HG03378 (cell line): ENCODE measurements at regions not wholly inside any gene's neighbourhood (a gene's known extent, or its start where the extent isn't known, plus 50 kb on each side); places are given as distances from the start of the nearest gene placed in this dataset.

Experiments
- ATAC-seq: cut with Tn5 transposase; IDR thresholded peaks from one replicate; pipeline ENCODE4 v1.9.1; 2021; ENCODE audit warnings: mild to moderate bottlenecking, moderate library complexity; ENCODE audit not compliant: unreplicated experiment

DNA sequence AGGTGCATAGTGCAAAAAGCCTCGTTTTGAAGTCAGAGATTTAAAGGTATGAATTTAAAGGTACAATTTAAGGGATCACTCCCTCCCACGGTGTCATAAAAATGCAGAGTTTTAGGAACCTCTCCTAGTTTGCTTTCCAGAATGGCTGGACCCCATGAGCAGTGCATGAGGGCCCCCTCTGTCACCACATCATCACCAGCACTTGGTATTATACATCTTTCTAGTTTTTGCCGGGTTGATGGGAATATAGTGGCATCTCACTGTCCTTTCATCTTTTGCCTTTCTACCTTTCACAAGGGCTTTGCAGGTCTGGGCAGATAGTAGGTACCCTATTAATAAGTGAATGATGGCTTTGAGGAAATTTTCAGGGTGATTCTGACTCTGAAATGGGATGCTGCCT, 103.6 kb upstream of the AGBL1 start:
- no peak for ATAC-seq

DNA sequence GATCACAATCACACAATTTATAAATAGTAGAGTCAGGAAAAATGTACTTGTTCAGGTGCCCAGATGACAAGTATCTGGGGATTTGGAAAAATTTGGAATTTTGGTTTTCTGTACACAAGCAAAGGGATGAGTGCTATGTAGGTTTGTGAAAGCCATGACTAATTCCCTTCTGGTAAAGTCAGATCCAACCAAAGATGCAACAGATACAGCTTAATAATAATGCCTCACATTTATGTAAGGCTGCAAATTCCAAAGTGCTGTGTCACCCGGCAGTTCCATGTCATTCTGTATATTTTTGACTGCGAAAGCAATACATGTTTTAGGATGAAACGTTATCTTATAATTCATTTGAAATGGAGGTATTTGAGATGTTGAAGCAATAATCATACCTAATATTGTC, 102.7 kb upstream of the AGBL1 start:
- no peak for ATAC-seq

DNA sequence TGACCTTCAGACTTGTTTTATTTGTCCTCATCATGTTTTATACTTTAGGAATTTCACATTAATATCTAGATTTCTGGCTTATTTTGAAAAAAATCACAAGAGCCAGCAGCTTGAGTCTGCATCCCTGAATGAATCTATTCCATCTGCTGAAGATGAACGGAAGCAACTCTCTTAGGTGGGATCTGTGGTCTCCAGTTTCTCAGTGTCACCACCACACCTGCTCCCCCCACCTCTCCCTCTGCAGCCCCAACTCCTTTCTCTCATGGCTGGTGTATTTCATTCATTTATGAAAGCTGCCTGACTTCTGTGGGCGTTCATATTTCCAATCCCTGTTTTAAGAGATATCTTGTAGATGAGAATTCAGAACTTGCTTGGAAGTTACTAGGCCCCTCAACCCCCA, 102.1 kb upstream of the AGBL1 start:
- no peak for ATAC-seq

DNA sequence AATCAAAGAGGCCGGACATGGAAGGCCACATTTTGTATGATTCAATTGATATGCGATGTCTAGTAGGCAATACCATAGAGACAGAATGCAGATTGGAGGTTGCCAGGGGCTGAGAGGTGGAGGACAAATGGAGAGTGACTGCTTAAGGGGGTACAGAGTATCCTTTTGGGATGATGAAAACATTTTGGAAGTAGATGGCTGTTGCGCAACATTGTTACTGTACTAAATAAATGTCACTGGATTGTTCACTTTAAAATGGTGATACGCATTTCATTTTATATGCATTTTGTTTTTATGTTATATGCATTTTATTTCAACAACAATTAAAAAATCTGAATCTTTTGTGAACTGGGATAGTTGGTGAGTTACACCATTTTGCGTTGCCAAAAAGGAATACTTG, 99.7 kb upstream of the AGBL1 start:
- no peak for ATAC-seq

DNA sequence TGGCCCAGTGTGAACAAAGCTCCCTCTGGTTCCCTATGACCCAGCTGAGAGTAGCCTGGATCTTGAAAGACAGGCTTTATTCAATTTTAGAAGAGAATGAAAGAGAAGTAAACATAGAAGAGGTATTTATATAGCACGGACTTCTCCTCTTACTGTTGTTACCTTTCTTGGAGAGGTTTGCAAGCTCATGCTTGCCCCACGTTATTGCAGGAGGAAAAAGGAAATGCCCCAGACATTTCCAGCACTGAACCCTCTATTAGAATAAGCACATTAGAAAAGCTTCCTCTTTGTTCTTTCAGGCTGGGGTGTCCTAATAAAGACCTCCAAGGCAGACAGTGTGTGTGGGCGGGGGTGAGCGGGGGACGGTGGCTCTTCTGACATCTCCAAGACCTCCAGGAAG, 98.7 kb upstream of the AGBL1 start:
- no peak for ATAC-seq

DNA sequence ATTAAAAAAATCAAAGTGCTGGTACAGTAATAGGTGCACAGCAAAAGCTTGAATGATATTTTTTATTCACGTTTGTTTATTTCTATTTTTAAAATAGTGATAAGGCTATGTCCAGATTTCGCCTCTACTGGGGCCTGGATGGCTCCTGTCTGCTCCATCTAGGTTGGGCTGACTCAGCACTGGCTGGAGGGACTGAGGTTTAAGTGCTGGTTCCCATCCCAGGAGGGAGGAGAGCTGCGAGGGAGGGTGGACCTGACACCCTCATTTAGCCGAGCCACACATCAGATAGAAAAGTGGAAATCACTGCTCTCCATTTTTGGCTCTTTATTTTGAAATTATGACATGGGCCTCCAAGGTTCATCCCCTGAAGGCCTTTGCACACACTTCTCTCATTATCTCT, 95.4 kb upstream of the AGBL1 start:
- no peak for ATAC-seq

DNA sequence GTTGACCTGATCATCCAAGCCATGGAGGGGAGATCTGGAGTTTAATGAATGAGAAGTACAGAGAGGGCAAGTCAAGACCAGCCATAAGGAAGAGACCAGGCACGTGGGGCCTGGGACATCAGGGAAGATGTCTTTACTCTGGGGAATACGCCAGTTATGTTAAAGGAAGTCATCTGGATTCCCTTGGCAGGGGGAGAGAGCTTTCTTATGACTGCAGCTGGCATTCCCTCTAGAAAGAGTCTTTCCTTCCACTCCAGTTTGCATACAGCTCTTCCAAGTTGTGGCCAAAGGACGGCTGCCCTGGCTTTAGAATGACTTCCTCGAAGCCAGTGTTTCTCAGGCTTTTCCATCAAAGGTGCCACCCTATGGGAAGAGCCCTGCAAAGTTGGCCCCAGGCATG, 93.6 kb upstream of the AGBL1 start:
- ATAC-seq: no peak

DNA sequence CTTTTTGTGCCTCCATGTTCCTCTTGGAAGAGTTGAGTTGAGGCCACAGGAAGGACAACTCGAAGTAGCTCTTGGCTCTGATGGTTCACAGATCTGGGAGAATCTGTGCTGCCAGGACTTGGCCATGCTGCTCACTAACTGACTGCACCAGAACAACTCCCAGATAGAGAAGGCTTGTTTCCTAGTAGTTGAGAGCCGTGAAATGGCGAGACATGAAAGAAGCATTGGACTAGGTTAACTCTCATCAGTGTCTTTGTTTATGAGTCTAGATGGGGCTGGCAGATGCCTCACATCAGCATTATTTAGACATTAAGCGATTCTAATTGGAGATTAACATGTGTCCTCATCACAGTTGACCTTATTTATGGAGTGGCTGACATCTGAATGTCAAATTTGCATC, 92.9 kb upstream of the AGBL1 start:
- ATAC-seq: no peak

DNA sequence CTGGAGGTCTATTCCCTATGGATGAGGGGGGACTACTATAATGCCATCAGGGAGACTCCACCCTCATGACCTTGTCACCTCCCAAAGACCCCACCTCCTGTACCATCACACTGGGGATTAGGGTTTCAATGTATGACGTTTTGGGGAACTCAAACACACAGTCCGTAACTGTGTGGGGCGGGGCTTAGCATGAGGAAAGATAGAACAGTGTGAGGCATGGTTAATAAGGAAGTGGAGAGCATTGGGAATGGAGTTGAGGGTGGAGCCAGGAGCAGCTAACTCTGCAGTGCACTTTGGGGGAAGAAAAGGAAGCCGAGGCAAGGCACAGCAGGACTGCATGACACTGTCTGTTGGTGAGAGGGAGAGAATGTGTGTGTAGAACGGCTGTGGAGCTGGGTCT, 90.9 kb upstream of the AGBL1 start:
- ATAC-seq: no peak

DNA sequence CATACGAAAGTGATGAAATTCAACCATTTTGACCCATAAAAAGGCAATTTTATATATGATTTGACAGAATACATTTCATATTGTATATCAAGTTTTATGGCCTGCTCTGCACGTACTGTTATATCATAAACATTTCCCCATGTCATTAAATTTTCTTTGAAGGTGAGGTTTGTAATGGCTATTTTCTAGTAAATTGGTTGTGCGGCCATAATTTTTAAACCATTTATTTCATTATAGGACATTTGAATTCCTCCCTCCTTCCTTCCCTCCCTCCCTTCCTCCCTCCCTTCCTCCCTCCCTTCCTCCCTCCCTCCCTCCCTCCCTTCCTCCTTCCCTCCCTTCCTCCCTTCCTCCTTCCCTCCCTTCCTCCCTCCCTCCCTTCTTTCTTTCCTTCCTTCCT, 87.4 kb upstream of the AGBL1 start:
- ATAC-seq: no peak

DNA sequence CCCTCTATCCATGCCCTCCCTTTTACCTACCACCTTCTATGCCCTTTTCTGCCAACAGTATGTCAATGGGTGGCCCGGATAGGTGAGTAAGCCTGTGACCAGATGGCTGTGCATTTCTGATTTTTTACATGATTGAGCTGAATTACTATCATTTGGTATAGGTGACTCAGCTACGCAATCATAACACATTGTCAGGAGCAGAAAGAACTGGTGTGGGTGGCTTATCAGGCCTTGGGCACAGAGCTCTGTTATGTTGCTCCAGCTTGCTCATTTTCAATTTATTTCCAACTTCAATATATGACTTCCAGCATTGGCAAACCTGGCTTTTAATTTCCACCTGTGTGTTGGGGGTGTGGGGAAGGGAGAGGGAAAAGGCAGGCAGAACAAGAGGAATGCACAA, 86.6 kb upstream of the AGBL1 start:
- no peak for ATAC-seq

DNA sequence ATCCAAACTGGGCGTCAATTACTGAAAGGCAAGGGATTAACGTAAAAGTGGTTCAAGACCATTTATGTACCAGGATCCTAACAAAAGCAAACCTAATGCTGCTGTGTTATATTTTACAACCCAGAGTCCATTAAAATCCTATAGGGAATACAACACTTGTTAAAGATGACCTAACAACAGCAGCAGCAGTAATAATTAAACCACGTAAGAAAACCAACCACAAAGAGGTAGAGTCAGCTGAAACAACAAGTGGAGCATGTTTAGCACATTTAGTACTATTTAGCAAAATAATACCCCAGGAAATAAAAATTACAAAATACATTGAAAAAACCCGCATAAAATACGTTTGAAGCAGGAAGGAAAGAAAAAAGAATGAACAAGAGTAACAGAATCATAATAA, 82.1 kb upstream of the AGBL1 start:
- no peak for ATAC-seq

DNA sequence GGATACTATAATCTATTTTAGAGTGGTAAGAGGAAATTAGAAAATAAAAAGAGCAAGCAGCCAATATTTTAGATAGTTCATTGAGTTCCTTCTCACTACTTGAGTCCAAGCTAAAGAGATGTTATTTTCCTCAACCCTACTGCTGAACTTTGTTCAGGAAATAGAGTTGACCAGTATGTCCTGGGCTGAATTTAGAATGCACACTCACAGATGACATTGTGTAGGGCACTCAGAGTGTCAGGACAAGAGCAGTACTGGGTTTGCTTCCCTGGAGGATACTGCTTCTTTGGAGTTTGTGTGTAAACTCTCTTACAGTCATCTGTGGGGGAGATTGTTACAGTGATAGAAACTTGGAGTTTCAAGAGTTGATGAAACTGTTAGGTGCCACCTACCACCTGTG, 80.0 kb upstream of the AGBL1 start:
- no peak for ATAC-seq

DNA sequence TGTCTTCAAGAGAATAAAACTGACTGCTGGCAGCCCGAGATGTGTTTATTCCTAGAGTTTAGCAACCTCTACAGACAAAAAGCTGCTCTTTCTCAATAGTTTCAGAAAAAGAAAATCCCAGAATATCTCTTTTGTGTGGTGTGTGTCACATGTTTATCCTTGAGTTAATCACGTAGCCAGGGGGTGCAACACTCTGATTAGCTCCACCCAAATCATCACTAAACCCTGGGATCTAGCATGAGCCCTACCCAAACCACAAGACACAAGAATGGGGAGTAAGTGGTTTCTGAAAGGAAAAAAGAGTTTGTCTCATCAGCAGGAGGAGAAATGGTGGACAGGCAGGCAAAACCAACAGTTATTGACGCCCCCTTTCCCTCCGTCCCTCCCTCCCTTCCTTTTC, 78.5 kb upstream of the AGBL1 start:
- no peak for ATAC-seq

DNA sequence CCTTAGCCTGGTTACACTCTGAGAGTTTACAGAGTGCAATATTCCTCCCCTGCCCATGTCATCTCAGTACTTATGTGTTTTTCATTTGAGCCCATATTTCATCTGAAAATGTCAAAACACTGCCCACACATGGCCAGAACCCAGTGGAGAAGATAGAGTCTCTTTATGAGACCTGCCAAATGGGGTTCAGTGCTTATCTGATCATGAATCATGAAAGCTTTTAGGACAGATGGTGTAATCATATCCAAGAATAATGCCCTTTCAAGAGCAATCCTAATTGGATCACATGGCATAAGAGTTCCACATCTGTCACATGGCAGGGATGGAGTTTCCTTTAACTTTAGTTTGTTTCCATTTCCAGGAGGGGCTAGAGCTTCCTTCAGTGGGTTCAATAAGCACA, 77.2 kb upstream of the AGBL1 start:
- ATAC-seq: no peak

DNA sequence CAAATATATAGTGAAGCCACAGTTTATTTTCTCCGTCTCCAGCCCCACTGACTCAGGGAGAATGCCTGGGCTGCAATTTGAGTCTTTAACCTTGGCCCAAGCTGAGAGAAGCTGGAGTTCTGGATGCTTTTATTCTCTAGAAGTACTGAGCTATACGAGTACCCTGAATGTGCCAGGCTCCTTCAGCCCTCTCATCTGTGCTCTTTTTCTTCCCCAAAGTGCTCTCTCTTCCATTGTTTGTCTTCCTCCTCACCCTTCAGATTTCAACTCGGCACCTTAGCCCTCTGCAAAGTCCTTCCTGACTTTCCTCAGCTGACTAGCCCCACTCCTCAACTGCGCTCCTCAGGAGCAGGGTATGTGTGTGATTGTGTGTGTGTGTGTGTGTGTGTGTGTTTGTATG, 75.6 kb upstream of the AGBL1 start:
- no peak for ATAC-seq

DNA sequence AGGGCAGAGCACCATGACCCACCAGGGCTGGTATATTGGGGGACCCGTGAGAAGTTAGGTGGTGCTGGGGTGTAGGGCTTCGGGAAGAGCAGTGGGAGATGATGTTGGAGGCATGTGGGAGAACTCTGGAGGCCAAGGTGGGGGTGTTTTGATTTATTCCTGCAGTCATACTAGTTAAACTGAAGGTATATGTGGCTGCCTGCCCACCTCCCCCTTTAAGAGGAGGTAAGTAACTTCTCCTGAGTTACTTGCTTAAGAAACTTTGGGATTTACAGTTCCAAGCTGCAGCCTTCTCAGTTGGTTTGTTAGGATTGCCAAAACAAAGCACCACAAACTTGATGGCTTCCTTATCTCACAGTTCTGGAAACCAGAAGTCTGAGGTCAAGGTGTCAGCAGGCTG, 73.1 kb upstream of the AGBL1 start:
- no peak for ATAC-seq

DNA sequence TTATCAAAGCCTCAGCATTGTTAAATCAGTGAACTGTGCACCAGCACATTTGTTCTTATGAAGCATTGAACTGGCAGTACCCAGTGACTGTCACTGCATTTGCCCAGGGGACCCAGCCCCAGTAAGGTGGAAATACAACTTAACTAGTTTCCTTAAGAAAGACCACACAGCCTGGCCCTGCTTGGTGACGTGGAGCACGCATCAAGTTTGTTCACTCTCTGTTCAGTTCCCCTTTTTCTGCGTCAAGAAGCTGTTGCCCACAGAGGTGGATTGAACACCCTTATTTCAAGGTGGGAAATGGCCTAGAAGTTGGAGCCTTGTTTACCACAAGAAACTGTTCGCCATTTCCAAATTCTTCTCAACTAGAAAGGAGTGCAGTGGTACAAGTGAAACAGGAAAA, 69.9 kb upstream of the AGBL1 start:
- ATAC-seq: no peak

DNA sequence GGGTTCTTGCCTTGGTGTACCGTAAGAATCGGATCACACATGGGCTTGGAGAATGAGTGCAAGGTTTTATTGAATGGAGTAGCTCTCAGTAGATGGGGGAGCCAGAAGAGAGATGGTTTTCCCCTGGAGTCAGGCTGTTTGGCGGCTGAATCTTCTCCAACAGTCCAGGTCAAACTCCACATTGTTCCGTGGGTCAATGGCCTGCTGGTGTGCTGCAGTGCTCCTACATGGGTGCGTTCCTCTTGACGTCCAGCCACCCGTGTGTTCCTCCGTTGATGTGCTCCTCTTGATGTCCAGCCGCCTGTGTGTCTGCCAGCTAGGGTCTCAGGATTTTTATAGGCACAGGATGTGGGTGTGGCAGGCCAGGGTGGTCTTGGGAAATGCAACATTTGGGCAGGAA, 69.3 kb upstream of the AGBL1 start:
- ATAC-seq: no peak

DNA sequence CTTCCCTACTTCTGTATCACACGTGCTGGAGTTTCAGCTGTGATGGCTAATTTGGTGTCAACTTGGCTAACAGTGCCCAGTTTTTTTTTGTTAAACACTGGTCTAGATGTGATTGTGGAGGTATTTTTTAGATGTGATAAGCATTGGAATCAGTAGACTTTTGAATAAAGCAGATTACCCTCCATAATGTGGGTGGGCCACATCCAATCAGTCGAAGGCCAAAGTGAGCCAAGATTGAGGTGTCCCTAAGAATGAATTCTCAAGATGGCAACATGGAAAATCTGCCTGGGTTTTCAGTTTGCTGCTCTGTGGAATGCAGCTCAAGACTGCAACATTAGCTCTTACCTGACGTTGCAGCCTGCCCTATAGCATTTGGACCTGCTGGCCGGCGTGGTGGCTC, 68.8 kb upstream of the AGBL1 start:
- ATAC-seq: no peak

DNA sequence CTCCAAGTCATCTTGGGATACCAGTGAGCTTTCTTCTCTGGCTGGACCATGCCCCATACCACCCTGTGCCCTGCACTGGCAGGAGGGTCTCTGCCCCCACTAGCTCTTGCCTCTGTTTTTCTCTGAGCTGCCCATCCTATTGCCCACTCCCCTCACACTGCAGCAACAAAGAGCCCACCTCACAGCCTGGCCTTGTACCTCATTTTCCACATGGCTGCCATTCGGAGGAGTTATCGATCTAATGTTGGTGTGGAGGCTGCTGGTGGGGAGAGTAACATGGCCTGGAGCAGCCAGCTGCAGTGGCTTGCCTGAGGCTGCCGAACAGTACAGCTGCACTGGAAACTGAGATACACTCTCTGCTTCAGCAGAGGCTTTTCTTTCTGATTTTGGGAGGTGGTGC, 65.7 kb upstream of the AGBL1 start:
- ATAC-seq: no peak

DNA sequence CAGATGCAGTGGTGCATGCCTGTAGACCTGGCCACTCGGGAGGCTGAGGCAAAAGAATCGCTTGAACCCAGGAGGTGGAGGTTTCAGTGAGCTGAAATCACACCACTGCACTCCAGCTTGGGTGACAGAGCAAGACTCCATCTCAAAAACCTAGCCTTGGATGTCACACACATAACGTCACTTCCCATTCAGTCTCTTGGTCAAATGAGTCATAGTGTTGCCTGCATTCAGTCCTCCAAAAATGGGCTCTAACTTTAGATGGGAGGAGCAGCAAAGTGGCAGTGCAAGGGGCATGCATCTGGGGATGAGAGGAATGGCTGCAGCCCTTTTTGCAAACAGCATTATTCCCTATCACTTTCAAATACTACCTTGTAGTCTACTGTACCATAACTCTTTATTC, 62.9 kb upstream of the AGBL1 start:
- ATAC-seq: no peak

DNA sequence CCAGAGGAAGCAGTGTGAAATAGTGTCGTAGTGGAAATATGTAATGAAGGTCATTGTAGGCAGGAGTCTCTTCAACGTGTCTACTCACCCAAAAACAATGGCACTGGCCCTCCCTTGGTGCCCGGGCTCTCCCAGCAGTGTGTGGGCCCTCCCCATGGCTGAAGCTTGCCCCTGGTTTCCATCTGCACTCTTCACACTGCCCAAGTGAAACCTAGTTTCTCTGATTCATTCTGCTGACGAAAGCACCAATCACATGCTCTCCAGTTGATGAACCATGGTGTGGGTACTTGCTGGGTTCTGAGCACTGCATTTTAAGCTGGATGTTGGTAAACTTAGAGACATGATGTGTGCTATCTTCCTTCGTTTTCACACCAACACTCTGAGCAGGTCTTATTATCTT, 61.0 kb upstream of the AGBL1 start:
- no peak for ATAC-seq
